ENCODE measurements at regions not wholly inside any gene's neighbourhood (a gene's known extent, or its start where the extent isn't known, plus 50 kb on each side); places are given as distances from the start of the nearest gene placed in this dataset.

- H3K27me3 Mint-ChIP-seq: peaks cover 11 to 13% (median 13%) of the 10 kb centered on the region in 3 donors
- no peak for ATAC-seq (ENCODE audit: low read depth in 2 of 2)
- DNase-seq: no peak
- H3K4me1 Mint-ChIP-seq: no peaks in the 10 kb centered on the region
- H3K27ac Mint-ChIP-seq: peak overlapping the region in 1 of 6 donors; percentile 23
- peaks cover 0 to 9% (median 2%) of the 10 kb centered on the region in 7 donors for H3K9me3 Mint-ChIP-seq
- H3K4me3 Mint-ChIP-seq: no peak overlapping the region
- no peaks in the 10 kb centered on the region for H3K36me3 Mint-ChIP-seq
Observed at GRCh38 chr2:65813631-65814173, 381.3 kb upstream of the SPRED2 start.

- Mint-ChIP-seq H3K27ac (no peak overlapping the region), H3K9me3 (peaks cover 0 to 13% (median 10%) of the 10 kb centered on the region in 7 donors), H3K4me3 (no peak overlapping the region), H3K27me3 (peaks cover 11 to 19% (median 13%) of the 10 kb centered on the region in 3 donors), H3K4me1 (no peaks in the 10 kb centered on the region), H3K36me3 (no peaks in the 10 kb centered on the region)
- DNase-seq (no peak), ATAC-seq (ENCODE audit: low read depth in 2 of 2) (no peak)
Observed at GRCh38 chr2:65812887-65813286, 380.5 kb upstream of the SPRED2 start.

GRCh38 chr2:65807942-65808341, 375.5 kb upstream of the SPRED2 start:
- peaks cover 10 to 36% (median 17%) of the 10 kb centered on the region in 7 donors for H3K9me3 Mint-ChIP-seq
- DNase-seq: no peak
- no peaks in the 10 kb centered on the region for H3K4me1 Mint-ChIP-seq
- peaks cover 0 to 7% of the 10 kb centered on the region in 2 donors for H3K36me3 Mint-ChIP-seq
- no peak overlapping the region for H3K27ac Mint-ChIP-seq
- ATAC-seq (ENCODE audit: low read depth in 2 of 2): no peak
- H3K4me3 Mint-ChIP-seq: no peak overlapping the region
- peaks cover 0 to 24% (median 9%) of the 10 kb centered on the region in 3 donors for H3K27me3 Mint-ChIP-seq

GRCh38 chr2:65804777-65805176, 372.4 kb upstream of the SPRED2 start:
- no peak for ATAC-seq (ENCODE audit: low read depth in 2 of 2)
- Mint-ChIP-seq H3K9me3 (peaks cover 10 to 36% (median 17%) of the 10 kb centered on the region in 7 donors), H3K27me3 (peaks cover 7 to 36% (median 21%) of the 10 kb centered on the region in 3 donors)

GRCh38 chr2:65802298-65802942, 370.0 kb upstream of the SPRED2 start:
- Mint-ChIP-seq H3K27ac (no peak overlapping the region), H3K4me1 (no peaks in the 10 kb centered on the region), H3K36me3 (peaks cover 0 to 7% of the 10 kb centered on the region in 2 donors)

More at GRCh38 chr2:65804777-65805176, 372.4 kb upstream of the SPRED2 start:
- DNase-seq: no peak
- Mint-ChIP-seq H3K4me3 (no peak overlapping the region), H3K4me1 (no peaks in the 10 kb centered on the region), H3K27ac (peak overlapping the region in 1 of 6 donors; percentile 16), H3K36me3 (peaks cover 0 to 7% of the 10 kb centered on the region in 2 donors)

GRCh38 chr2:65800998-65801397, 368.6 kb upstream of the SPRED2 start:
- peaks cover 0 to 7% of the 10 kb centered on the region in 2 donors for H3K36me3 Mint-ChIP-seq
- H3K4me3 Mint-ChIP-seq: no peak overlapping the region
- DNase-seq: no peak
- no peak for ATAC-seq (ENCODE audit: low read depth in 2 of 2)
- no peak overlapping the region for H3K27ac Mint-ChIP-seq
- H3K4me1 Mint-ChIP-seq: no peaks in the 10 kb centered on the region
- peaks cover 7 to 52% (median 26%) of the 10 kb centered on the region in 3 donors for H3K27me3 Mint-ChIP-seq
- peaks cover 3 to 14% (median 7%) of the 10 kb centered on the region in 7 donors for H3K9me3 Mint-ChIP-seq

More at GRCh38 chr2:65802298-65802942, 370.0 kb upstream of the SPRED2 start:
- Mint-ChIP-seq H3K9me3 (peaks cover 5 to 20% (median 10%) of the 10 kb centered on the region in 7 donors), H3K4me3 (no peak overlapping the region), H3K27me3 (peaks cover 7 to 42% (median 26%) of the 10 kb centered on the region in 3 donors)
- DNase-seq (no peak), ATAC-seq (ENCODE audit: low read depth in 2 of 2) (no peak)

GRCh38 chr2:65799141-65799854, 366.9 kb upstream of the SPRED2 start:
- ATAC-seq (ENCODE audit: low read depth in 2 of 2) (no peak), DNase-seq (no peak)
- Mint-ChIP-seq H3K4me1 (no peaks in the 10 kb centered on the region), H3K9me3 (peaks cover 0 to 2% (median under 1%) of the 10 kb centered on the region in 7 donors), H3K27ac (no peak overlapping the region), H3K27me3 (peaks cover 7 to 47% (median 27%) of the 10 kb centered on the region in 3 donors), H3K36me3 (no peaks in the 10 kb centered on the region), H3K4me3 (no peak overlapping the region)

GRCh38 chr2:65798641-65799040, 366.2 kb upstream of the SPRED2 start:
- H3K4me1 Mint-ChIP-seq: no peaks in the 10 kb centered on the region
- no peak for DNase-seq
- H3K4me3 Mint-ChIP-seq: no peak overlapping the region
- peaks cover 0 to 2% (median 0%) of the 10 kb centered on the region in 7 donors for H3K9me3 Mint-ChIP-seq
- H3K27ac Mint-ChIP-seq: no peak overlapping the region
- ATAC-seq (ENCODE audit: low read depth in 2 of 2): no peak
- H3K27me3 Mint-ChIP-seq: peaks cover 7 to 47% (median 32%) of the 10 kb centered on the region in 3 donors
- H3K36me3 Mint-ChIP-seq: no peaks in the 10 kb centered on the region

- Mint-ChIP-seq H3K27me3 (peaks cover 0 to 30% (median 27%) of the 10 kb centered on the region in 3 donors), H3K36me3 (no peaks in the 10 kb centered on the region), H3K4me1 (no peaks in the 10 kb centered on the region), H3K9me3 (no peaks in the 10 kb centered on the region), H3K27ac (no peak overlapping the region), H3K4me3 (no peak overlapping the region)
- ATAC-seq (ENCODE audit: low read depth in 2 of 2) (no peak), DNase-seq (no peak)
Observed at GRCh38 chr2:65794994-65795393, 362.6 kb upstream of the SPRED2 start.

GRCh38 chr2:65791404-65791975, 359.1 kb upstream of the SPRED2 start:
- no peak overlapping the region for H3K27ac Mint-ChIP-seq
- ATAC-seq (ENCODE audit: low read depth in 2 of 2) (no peak), DNase-seq (no peak)
- peaks cover 5 to 35% (median 19%) of the 10 kb centered on the region in 3 donors for H3K27me3 Mint-ChIP-seq
- H3K36me3 Mint-ChIP-seq: no peaks in the 10 kb centered on the region
- H3K4me1 Mint-ChIP-seq: no peaks in the 10 kb centered on the region
- peaks cover 0 to 4% (median 0%) of the 10 kb centered on the region in 7 donors for H3K9me3 Mint-ChIP-seq
- H3K4me3 Mint-ChIP-seq: no peak overlapping the region

GRCh38 chr2:65790676-65790935, 358.2 kb upstream of the SPRED2 start:
- DNase-seq (no peak), ATAC-seq (ENCODE audit: low read depth in 2 of 2) (no peak)
- Mint-ChIP-seq H3K27ac (no peak overlapping the region), H3K9me3 (peaks cover 0 to 4% (median 0%) of the 10 kb centered on the region in 7 donors), H3K4me3 (no peak overlapping the region), H3K4me1 (no peaks in the 10 kb centered on the region), H3K36me3 (no peaks in the 10 kb centered on the region), H3K27me3 (peaks cover 5 to 35% (median 19%) of the 10 kb centered on the region in 3 donors)

GRCh38 chr2:65789923-65790675, 357.7 kb upstream of the SPRED2 start:
- Mint-ChIP-seq H3K4me1 (no peaks in the 10 kb centered on the region), H3K9me3 (peaks cover 0 to 4% (median 0%) of the 10 kb centered on the region in 7 donors), H3K27ac (no peak overlapping the region), H3K27me3 (peaks cover 10 to 35% (median 24%) of the 10 kb centered on the region in 3 donors), H3K4me3 (no peak overlapping the region), H3K36me3 (no peaks in the 10 kb centered on the region)
- ATAC-seq (ENCODE audit: low read depth in 2 of 2) (no peak), DNase-seq (no peak)

- Mint-ChIP-seq H3K36me3 (no peaks in the 10 kb centered on the region), H3K27ac (no peak overlapping the region), H3K4me1 (no peaks in the 10 kb centered on the region), H3K9me3 (peaks cover 0 to 4% (median 0%) of the 10 kb centered on the region in 7 donors), H3K4me3 (no peak overlapping the region), H3K27me3 (peaks cover 12 to 27% (median 18%) of the 10 kb centered on the region in 3 donors)
- no peak for DNase-seq
- ATAC-seq (ENCODE audit: low read depth in 2 of 2): no peak
Observed at GRCh38 chr2:65788556-65788955, 356.2 kb upstream of the SPRED2 start.

All from naive B cell (primary cell).